ENCODE measurements at regions not wholly inside any gene's neighbourhood (a gene's known extent, or its start where the extent isn't known, plus 50 kb on each side); places are given as distances from the start of the nearest gene placed in this dataset.

DNA sequence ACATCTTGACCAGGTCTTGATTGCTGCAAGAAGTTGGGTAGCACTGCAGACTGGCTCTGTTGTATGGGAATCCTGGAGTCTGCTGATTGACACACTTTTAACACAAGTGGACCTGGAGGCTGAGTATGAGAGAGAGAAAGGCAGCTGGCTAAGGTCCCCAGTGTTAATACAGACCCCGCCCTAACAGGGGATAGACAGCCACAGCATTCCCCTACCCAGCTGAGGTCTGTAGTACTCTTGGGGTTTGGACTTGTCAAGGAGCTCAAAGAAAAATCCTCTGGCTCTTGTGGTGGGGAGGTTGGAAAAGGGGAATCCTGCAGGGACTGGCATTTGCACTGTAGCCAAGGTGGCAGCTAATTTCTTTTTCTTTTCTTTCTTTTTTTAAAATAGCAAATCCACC, 192.7 kb downstream of the ZNF621 start:
- Histone ChIP-seq H3K27me3 (replicated peaks) (no peaks in the 10 kb centered on the region), H3K4me3 (ENCODE audit: low read depth, low read length) (no peak overlapping the region), H3K36me3 (replicated peaks) (no peaks in the 10 kb centered on the region), H3K27ac (no peak overlapping the region)
- TF ChIP-seq, protein P1, sequence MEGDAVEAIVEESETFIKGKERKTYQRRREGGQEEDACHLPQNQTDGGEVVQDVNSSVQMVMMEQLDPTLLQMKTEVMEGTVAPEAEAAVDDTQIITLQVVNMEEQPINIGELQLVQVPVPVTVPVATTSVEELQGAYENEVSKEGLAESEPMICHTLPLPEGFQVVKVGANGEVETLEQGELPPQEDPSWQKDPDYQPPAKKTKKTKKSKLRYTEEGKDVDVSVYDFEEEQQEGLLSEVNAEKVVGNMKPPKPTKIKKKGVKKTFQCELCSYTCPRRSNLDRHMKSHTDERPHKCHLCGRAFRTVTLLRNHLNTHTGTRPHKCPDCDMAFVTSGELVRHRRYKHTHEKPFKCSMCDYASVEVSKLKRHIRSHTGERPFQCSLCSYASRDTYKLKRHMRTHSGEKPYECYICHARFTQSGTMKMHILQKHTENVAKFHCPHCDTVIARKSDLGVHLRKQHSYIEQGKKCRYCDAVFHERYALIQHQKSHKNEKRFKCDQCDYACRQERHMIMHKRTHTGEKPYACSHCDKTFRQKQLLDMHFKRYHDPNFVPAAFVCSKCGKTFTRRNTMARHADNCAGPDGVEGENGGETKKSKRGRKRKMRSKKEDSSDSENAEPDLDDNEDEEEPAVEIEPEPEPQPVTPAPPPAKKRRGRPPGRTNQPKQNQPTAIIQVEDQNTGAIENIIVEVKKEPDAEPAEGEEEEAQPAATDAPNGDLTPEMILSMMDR (IDR thresholded peaks at IDR 0.05; ENCODE audit: low read depth, low read length, missing control alignments), result no peak
- in situ Hi-C loops (cut with HindIII; ENCODE audit: low pct_ligation_motif_present, low sequenced_read_pairs), result no loop called here
- DNase-seq, result no peak

DNA sequence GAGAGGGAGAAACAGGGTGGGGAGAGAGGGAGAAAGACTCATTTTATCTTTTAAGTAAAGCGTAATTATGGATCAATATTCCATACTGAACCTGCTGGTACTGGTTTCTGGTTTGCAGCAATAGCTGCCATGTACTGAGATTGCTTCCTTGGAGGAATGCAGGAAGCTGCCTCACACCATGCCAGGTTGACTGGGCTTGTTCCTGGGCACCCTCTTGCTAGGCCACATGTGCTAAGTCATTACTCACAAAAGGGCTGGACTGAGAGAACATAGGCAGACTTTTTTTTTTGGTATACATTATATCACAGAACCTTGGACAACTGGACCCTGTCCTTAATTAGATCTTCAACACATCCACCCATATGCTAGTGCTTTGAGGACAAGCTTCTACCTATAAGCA, 193.4 kb downstream of the ZNF621 start:
- in situ Hi-C loops (cut with HindIII; ENCODE audit: low pct_ligation_motif_present, low sequenced_read_pairs), result no loop called here
- TF ChIP-seq, protein P1 (IDR thresholded peaks at IDR 0.05; ENCODE audit: low read depth, low read length, missing control alignments), result no peak
- H3K36me3 ChIP-seq (replicated peaks), result no peaks in the 10 kb centered on the region
- H3K27me3 ChIP-seq (replicated peaks), result no peaks in the 10 kb centered on the region
- no peak for DNase-seq
- H3K4me3 ChIP-seq (ENCODE audit: low read depth, low read length), result no peak overlapping the region
- H3K27ac ChIP-seq, result no peak overlapping the region

DNA sequence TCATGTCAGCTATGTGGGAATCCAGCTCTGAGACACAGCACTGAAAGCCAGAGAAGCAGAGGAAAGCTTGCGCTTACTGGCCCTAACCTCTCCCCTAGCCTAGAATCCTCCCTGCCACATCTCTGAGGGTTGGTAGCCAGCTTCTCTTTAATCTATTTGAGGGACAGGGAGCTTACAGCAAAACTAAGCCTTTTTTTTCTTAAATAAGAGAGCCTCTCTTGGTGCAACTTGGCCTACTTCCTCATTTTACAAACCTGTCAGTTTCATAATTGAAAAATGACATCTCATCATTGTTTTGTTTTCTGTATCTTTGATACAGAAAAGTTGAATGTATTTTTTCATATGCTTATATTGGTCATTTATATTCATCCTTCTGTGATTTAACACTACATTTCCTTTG, 193.9 kb downstream of the ZNF621 start:
- no peak overlapping the region for H3K27ac ChIP-seq
- DNase-seq, result no peak
- no peaks in the 10 kb centered on the region for H3K27me3 ChIP-seq (replicated peaks)
- H3K4me3 ChIP-seq (ENCODE audit: low read depth, low read length), result no peak overlapping the region
- TF ChIP-seq, protein P1 (IDR thresholded peaks at IDR 0.05; ENCODE audit: low read depth, low read length, missing control alignments), result no peak
- in situ Hi-C loops (cut with HindIII; ENCODE audit: low pct_ligation_motif_present, low sequenced_read_pairs), result no loop called here
- no peaks in the 10 kb centered on the region for H3K36me3 ChIP-seq (replicated peaks)

DNA sequence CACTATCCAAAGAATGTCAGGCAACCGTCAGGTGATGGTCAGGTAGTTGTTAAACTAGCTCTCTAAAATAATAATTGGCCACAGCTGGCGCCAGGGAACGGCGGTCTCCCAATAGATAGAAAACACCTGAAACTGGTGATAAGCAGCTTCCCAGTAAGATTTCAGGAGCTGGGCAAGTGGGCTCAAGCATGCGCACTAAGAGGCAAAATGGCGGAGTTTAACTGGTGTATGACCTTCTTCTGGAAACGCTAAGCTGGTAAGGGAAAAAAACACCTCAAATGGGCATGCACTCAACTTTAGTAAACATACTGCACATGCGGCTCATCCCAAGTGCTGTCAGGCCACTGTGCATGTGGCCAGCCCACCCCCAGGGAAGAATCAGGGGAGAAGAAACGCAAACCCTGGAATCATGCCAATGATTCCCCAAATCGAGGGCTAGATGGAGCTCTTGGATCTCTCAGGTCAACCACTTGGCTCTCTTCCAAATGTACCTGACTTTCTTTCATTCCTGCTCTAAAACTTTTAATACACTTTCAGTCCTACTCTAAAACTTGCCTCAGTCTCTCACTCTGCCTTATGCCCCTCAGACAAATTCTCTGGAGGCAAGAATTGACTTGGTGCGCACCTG, 195.0 kb downstream of the ZNF621 start:
- Histone ChIP-seq H3K27ac (no peak overlapping the region), H3K36me3 (replicated peaks) (no peaks in the 10 kb centered on the region), H3K4me3 (ENCODE audit: low read depth, low read length) (no peak overlapping the region), H3K27me3 (replicated peaks) (no peaks in the 10 kb centered on the region)
- in situ Hi-C loops (cut with HindIII; ENCODE audit: low pct_ligation_motif_present, low sequenced_read_pairs), result no loop called here
- TF ChIP-seq, protein P1 (IDR thresholded peaks at IDR 0.05; ENCODE audit: low read depth, low read length, missing control alignments), result peak; percentile 18
- DNase-seq, result no peak

DNA sequence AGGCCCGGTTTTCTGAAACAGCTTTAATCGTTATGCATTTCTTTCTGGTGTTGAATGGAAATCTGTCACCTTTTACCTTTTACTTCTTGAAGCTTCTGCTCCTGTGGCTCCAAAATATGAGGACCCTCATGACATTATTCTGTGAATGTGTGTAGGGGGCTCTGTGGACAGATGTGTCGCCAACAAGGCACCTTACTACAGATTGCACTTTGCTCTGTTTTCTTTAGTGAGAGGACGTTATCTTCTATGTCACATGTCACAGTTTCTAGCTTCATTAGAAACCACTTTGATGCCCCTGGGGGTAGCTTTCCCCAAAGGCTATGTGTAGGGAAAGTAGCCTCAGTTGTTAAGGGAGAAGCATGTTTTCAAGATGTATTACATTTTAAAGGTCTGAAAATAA, 195.6 kb downstream of the ZNF621 start:
- TF ChIP-seq, protein P1 (IDR thresholded peaks at IDR 0.05; ENCODE audit: low read depth, low read length, missing control alignments), result no peak
- DNase-seq, result no peak
- in situ Hi-C loops (cut with HindIII; ENCODE audit: low pct_ligation_motif_present, low sequenced_read_pairs), result no loop called here

DNA sequence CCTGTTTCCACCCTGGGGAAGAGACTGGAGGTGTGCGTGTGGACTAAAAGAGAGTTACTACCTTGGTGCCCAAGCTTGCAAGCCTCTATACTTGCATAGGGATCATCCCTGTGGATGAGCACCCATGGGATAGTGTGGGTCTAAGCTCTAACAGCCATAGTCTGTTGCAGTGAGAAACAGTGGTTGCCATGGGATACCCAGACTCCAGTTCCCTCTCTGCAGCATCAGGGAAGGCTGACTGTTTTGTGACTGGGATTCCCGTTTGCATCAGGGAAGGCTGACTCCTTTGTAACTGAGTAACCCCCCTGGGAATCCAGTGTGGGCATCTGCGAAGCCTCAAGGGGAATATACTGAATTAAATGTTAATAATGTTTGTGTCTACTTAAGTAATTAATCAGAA, 196.1 kb downstream of the ZNF621 start:
- Histone ChIP-seq H3K27me3 (replicated peaks) (no peaks in the 10 kb centered on the region), H3K4me3 (ENCODE audit: low read depth, low read length) (no peak overlapping the region), H3K27ac (no peak overlapping the region), H3K36me3 (replicated peaks) (no peaks in the 10 kb centered on the region)
- DNase-seq, result no peak
- TF ChIP-seq, protein P1 (IDR thresholded peaks at IDR 0.05; ENCODE audit: low read depth, low read length, missing control alignments), result no peak
- in situ Hi-C loops (cut with HindIII; ENCODE audit: low pct_ligation_motif_present, low sequenced_read_pairs), result no loop called here

More for the DNA sequence above, 195.6 kb downstream of the ZNF621 start:
- Histone ChIP-seq H3K36me3 (replicated peaks) (no peaks in the 10 kb centered on the region), H3K27me3 (replicated peaks) (no peaks in the 10 kb centered on the region), H3K27ac (no peak overlapping the region), H3K4me3 (ENCODE audit: low read depth, low read length) (no peak overlapping the region)
